ENCODE measurements at regions not wholly inside any gene's neighbourhood (a gene's known extent, or its start where the extent isn't known, plus 50 kb on each side); places are given as distances from the start of the nearest gene placed in this dataset.
"Not testable (repeated sequence)": the region's sequence is repeated elsewhere in the genome, so short reads cannot be mapped to it uniquely, and the experiment has no call there.

- no peak for DNase-seq (ENCODE audit: low read depth)
- TF ChIP-seq CTCF (IDR thresholded peaks at IDR 0.05; ENCODE audit: insufficient read depth, low read depth, low read length, missing control alignments): no peak
- H3K4me3 ChIP-seq (ENCODE audit: low read depth, low read length): no peak overlapping the region
These were observed 196.2 kb upstream of the ALG10 start for GRCh38 chr12:33825986-33826602.

- no peak overlapping the region for H3K4me3 ChIP-seq (ENCODE audit: low read depth, low read length)
- DNase-seq (ENCODE audit: low read depth): no peak
- TF ChIP-seq CTCF (IDR thresholded peaks at IDR 0.05; ENCODE audit: insufficient read depth, low read depth, low read length, missing control alignments): no peak
These were observed 194.0 kb upstream of the ALG10 start for GRCh38 chr12:33828326-33828725.

- no peak for DNase-seq (ENCODE audit: low read depth)
- no peak overlapping the region for H3K4me3 ChIP-seq (ENCODE audit: low read depth, low read length)
- no peak for TF ChIP-seq CTCF (IDR thresholded peaks at IDR 0.05; ENCODE audit: insufficient read depth, low read depth, low read length, missing control alignments)
These were observed 192.2 kb upstream of the ALG10 start for GRCh38 chr12:33830070-33830469.

- TF ChIP-seq CTCF (IDR thresholded peaks at IDR 0.05; ENCODE audit: insufficient read depth, low read depth, low read length, missing control alignments): no peak
- DNase-seq (ENCODE audit: low read depth): no peak
These were observed 189.4 kb upstream of the ALG10 start for GRCh38 chr12:33832900-33833299.

GRCh38 chr12:33834672-33835071 is 187.6 kb upstream of the ALG10 start:
- no peak for DNase-seq (ENCODE audit: low read depth)
- TF ChIP-seq CTCF (IDR thresholded peaks at IDR 0.05; ENCODE audit: insufficient read depth, low read depth, low read length, missing control alignments): no peak
- no peak overlapping the region for H3K4me3 ChIP-seq (ENCODE audit: low read depth, low read length)

More at GRCh38 chr12:33832900-33833299, 189.4 kb upstream of the ALG10 start:
- H3K4me3 ChIP-seq (ENCODE audit: low read depth, low read length): no peak overlapping the region

- TF ChIP-seq CTCF (IDR thresholded peaks at IDR 0.05; ENCODE audit: insufficient read depth, low read depth, low read length, missing control alignments): no peak
- no peak for DNase-seq (ENCODE audit: low read depth)
- no peak overlapping the region for H3K4me3 ChIP-seq (ENCODE audit: low read depth, low read length)
These were observed 145.7 kb upstream of the ALG10 start for GRCh38 chr12:33876618-33877017.

GRCh38 chr12:33892425-33892824 is 129.9 kb upstream of the ALG10 start:
- H3K4me3 ChIP-seq (ENCODE audit: low read depth, low read length): no peak overlapping the region
- TF ChIP-seq CTCF (IDR thresholded peaks at IDR 0.05; ENCODE audit: insufficient read depth, low read depth, low read length, missing control alignments): no peak
- DNase-seq (ENCODE audit: low read depth): no peak

GRCh38 chr12:33920460-33920859 is 101.8 kb upstream of the ALG10 start:
- not testable (repeated sequence) for DNase-seq (ENCODE audit: low read depth); H3K4me3 ChIP-seq (ENCODE audit: low read depth, low read length)
